Keratinocyte (primary cell): ENCODE measurements at regions not wholly inside any gene's neighbourhood (a gene's known extent, or its start where the extent isn't known, plus 50 kb on each side); places are given as distances from the start of the nearest gene placed in this dataset.

Source experiments
- CTCF ChIP-seq, 3 experiments: IDR thresholded peaks in 1 of 3; conservative IDR thresholded peaks in 1 of 3; optimal IDR thresholded peaks in 1 of 3; 2 replicates in 2 of 3; 3 replicates in 1 of 3; pipeline versions ENCODE3 to v1.5.1; 2011; ENCODE audit warnings: low read length in 3 of 3, mild to moderate bottlenecking in 3 of 3, moderate library complexity in 2 of 3, control low read depth in 1 of 3, inconsistent platforms in 1 of 3; ENCODE audit not compliant: insufficient read depth in 2 of 3; ENCODE audit errors: extremely low read depth in 1 of 3
- EZH2 ChIP-seq: IDR thresholded peaks from one replicate; pipeline ENCODE4 v1.6.1; 2012; ENCODE audit warnings: inconsistent platforms, mild to moderate bottlenecking, low read length, moderate library complexity

DNA sequence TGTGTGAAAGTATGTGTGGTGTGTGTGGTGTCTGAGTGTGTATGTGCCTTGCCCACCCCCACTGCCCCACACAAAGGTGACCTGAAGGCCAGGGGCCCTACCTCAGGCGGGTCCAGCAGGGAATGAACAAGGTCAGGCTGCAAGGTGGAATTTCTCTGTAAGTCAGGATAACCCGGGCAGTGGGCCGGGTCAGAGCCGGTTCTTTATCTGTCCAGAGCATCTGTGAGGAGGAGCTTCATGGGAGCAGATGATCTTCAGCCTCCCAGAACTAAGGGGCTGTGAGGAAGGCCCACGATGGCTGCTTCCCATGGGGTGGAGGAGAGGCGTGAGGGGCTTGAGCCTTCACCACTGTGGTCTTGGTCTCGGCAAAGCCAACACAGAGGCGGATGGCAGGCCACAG lies 150.3 kb downstream of the TFCP2L1 start:
- TF ChIP-seq CTCF (optimal IDR thresholded peaks at IDR 0.05 in 1 of 3, IDR thresholded peaks at IDR 0.05 in 1 of 3, conservative IDR thresholded peaks at IDR 0.05 in 1 of 3; ENCODE audit: extremely low read depth in 1 of 3, insufficient read depth in 2 of 3, low read length in 3 of 3): no peak
- TF ChIP-seq EZH2: no peak
